SH-SY5Y (cell line): ENCODE measurements at regions not wholly inside any gene's neighbourhood (a gene's known extent, or its start where the extent isn't known, plus 50 kb on each side); places are given as distances from the start of the nearest gene placed in this dataset.

Experiments
- GATA2 ChIP-seq: IDR thresholded peaks from 2 replicates; pipeline ENCODE4 v1.6.1; 2011; ENCODE audit warnings: mild to moderate bottlenecking, low read depth, low read length
- GATA3 ChIP-seq: IDR thresholded peaks from 2 replicates; pipeline ENCODE4 v1.6.1; 2011; ENCODE audit warnings: low read depth, mild to moderate bottlenecking, low read length, moderate library complexity

- no peak for TF ChIP-seq GATA3
- no peak for TF ChIP-seq GATA2
These were observed 610.5 kb upstream of the LRRTM4 start for GRCh38 chr2:78132391-78133370.

- TF ChIP-seq GATA3 (no peak), GATA2 (no peak)
These were observed 623.3 kb upstream of the LRRTM4 start for GRCh38 chr2:78145395-78145996.

GRCh38 chr2:78145997-78146722 lies 624.0 kb upstream of the LRRTM4 start:
- TF ChIP-seq GATA2: no peak
- no peak for TF ChIP-seq GATA3

GRCh38 chr2:78147466-78147865 lies 625.3 kb upstream of the LRRTM4 start:
- TF ChIP-seq GATA2: no peak

- TF ChIP-seq GATA2: no peak
- TF ChIP-seq GATA3: no peak
These were observed 632.4 kb upstream of the LRRTM4 start for GRCh38 chr2:78154586-78154985.

GRCh38 chr2:78162202-78162601 lies 640.0 kb upstream of the LRRTM4 start:
- TF ChIP-seq GATA3 (no peak), GATA2 (no peak)

GRCh38 chr2:78175645-78176044 lies 653.5 kb upstream of the LRRTM4 start:
- TF ChIP-seq GATA3 (no peak), GATA2 (no peak)

- TF ChIP-seq GATA3: no peak
- TF ChIP-seq GATA2: no peak
These were observed 678.9 kb upstream of the LRRTM4 start for GRCh38 chr2:78201064-78201575.

GRCh38 chr2:78202366-78202765 lies 680.2 kb upstream of the LRRTM4 start:
- no peak for TF ChIP-seq GATA3
- TF ChIP-seq GATA2: no peak

- TF ChIP-seq GATA3: no peak
- no peak for TF ChIP-seq GATA2
These were observed 681.0 kb upstream of the LRRTM4 start for GRCh38 chr2:78202986-78203670.

- TF ChIP-seq GATA3: no peak
- no peak for TF ChIP-seq GATA2
These were observed 695.9 kb upstream of the LRRTM4 start for GRCh38 chr2:78218066-78218465.

GRCh38 chr2:78237704-78238103 lies 715.5 kb upstream of the LRRTM4 start:
- no peak for TF ChIP-seq GATA2
- TF ChIP-seq GATA3: no peak

GRCh38 chr2:78245394-78246135 lies 723.4 kb upstream of the LRRTM4 start:
- TF ChIP-seq GATA3 (no peak), GATA2 (no peak)
